ENCODE measurements at regions not wholly inside any gene's neighbourhood (a gene's known extent, or its start where the extent isn't known, plus 50 kb on each side); places are given as distances from the start of the nearest gene placed in this dataset.

GRCh38 chr4:114109776-114110175, 130.3 kb upstream of the ARSJ start:
- ATAC-seq (ENCODE audit: low FRiP score) (no peak), DNase-seq (ENCODE audit: low spot score) (no peak)
- TF ChIP-seq, protein P1, sequence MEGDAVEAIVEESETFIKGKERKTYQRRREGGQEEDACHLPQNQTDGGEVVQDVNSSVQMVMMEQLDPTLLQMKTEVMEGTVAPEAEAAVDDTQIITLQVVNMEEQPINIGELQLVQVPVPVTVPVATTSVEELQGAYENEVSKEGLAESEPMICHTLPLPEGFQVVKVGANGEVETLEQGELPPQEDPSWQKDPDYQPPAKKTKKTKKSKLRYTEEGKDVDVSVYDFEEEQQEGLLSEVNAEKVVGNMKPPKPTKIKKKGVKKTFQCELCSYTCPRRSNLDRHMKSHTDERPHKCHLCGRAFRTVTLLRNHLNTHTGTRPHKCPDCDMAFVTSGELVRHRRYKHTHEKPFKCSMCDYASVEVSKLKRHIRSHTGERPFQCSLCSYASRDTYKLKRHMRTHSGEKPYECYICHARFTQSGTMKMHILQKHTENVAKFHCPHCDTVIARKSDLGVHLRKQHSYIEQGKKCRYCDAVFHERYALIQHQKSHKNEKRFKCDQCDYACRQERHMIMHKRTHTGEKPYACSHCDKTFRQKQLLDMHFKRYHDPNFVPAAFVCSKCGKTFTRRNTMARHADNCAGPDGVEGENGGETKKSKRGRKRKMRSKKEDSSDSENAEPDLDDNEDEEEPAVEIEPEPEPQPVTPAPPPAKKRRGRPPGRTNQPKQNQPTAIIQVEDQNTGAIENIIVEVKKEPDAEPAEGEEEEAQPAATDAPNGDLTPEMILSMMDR (IDR thresholded peaks at IDR 0.05): no peak

GRCh38 chr4:114115526-114115925, 136.1 kb upstream of the ARSJ start:
- DNase-seq (ENCODE audit: low spot score) (no peak), ATAC-seq (ENCODE audit: low FRiP score) (no peak)
- TF ChIP-seq, protein P1 (IDR thresholded peaks at IDR 0.05): no peak

DNA sequence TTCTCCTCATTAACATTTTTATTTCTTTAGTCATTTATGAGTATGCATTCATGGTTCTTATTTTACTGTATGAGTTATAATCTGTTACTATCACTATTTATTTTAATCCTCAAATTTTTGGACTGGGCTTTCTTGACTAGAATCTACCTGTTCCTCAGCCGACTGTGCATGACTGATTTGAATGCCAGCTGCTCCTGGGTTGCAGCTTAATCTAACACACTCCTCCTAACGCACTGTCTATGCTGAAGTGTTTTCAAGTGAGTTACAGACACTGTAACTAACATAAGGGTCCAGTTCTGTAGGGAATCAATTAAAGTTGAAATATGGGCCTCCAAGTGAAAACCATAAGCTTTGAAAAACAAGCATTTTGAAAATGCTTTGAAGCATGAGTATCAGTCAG, 137.4 kb upstream of the ARSJ start:
- ATAC-seq (ENCODE audit: low FRiP score): no peak
- TF ChIP-seq, protein P1 (IDR thresholded peaks at IDR 0.05): no peak

GRCh38 chr4:114121221-114121620, 141.8 kb upstream of the ARSJ start:
- TF ChIP-seq, protein P1 (IDR thresholded peaks at IDR 0.05): no peak
- ATAC-seq (ENCODE audit: low FRiP score) (no peak), DNase-seq (ENCODE audit: low spot score) (no peak)

More for the DNA sequence above, 137.4 kb upstream of the ARSJ start:
- DNase-seq (ENCODE audit: low spot score): no peak

DNA sequence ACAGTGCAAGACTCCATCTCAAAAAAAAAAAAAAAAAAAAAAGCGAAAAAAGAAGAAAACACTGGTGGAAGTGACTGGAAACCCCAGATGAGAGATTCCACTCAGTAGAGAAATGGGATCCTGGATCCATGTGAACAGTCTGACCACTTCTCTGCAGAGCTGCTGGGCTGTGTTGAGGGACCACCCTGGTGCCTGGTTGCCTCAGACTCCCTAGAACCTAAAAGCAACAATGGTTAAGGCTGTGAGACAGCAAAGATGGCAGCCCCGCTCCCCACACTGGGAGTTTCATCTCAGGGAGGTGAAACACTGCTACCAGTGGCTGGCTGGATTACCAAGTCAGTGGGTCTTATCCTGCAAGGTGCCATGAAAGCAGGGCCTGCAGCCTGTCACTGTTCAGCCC, 152.8 kb upstream of the ARSJ start:
- ATAC-seq (ENCODE audit: low FRiP score) (no peak), DNase-seq (ENCODE audit: low spot score) (no peak)
- TF ChIP-seq, protein P1 (IDR thresholded peaks at IDR 0.05): no peak

DNA sequence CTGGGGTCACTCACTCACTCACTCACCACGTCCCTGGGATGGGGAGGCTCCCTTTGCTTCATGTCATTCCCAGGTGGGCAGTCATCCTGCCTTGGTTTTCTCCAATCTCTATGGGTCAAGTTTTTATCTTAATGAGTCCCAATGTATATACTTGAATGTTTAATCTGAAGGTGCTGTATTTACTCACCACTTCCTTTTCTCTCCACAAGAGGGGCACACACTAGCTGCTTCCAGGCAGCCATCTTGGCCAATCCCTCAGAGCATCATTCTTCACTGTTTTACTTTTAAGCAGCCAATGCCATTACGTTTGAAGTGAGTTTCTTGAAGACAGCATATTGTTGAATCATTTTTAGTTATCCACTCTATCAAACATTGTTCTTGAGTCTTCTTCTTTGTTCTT, 153.4 kb upstream of the ARSJ start:
- no peak for ATAC-seq (ENCODE audit: low FRiP score)
- TF ChIP-seq, protein P1 (IDR thresholded peaks at IDR 0.05): no peak
- DNase-seq (ENCODE audit: low spot score): no peak

- TF ChIP-seq, protein P1 (IDR thresholded peaks at IDR 0.05): no peak
- ATAC-seq (ENCODE audit: low FRiP score): no peak
These were observed 156.6 kb upstream of the ARSJ start for GRCh38 chr4:114136069-114136468.

More at GRCh38 chr4:114136069-114136468, 156.6 kb upstream of the ARSJ start:
- DNase-seq (ENCODE audit: low spot score): no peak

All from omental fat pad (tissue), 3 donors.